Body of pancreas (tissue), 4 donors: ENCODE measurements at regions not wholly inside any gene's neighbourhood (a gene's known extent, or its start where the extent isn't known, plus 50 kb on each side); places are given as distances from the start of the nearest gene placed in this dataset.

Experiments used
- ATAC-seq: fragments of 150-250 bp; one replicate; pipeline ENCODE4 v1.9.1; 2016
- DNase-seq, 4 donors: peaks; one replicate each; pipeline ENCODE4 v3.0.0-alpha.2; 2019
- H3K27ac ChIP-seq, 4 donors: fragments of 200-600 bp; sonication (generic); 1 replicate in 3 of 4; 2 replicates in 1 of 4; pipeline versions ENCODE4 v1.5.1 to v1.6.1; 2016 to 2019; ENCODE audit warnings: mild to moderate bottlenecking in 1 of 4, mixed read lengths in 1 of 4, moderate library complexity in 1 of 4
- H3K27me3 ChIP-seq, 2 donors: fragments of 200-600 bp; sonication (generic); one replicate each; pipeline ENCODE4 v1.6.0; 2016; ENCODE audit warnings: mild to moderate bottlenecking in 1 of 2
- H3K36me3 ChIP-seq, 2 donors: fragments of 200-600 bp; sonication (generic); replicated peaks in 1 of 2; 2 replicates each; pipeline ENCODE4 v1.5.1; 2016; ENCODE audit warnings: low read depth in 2 of 2; ENCODE audit not compliant: insufficient read depth in 1 of 2
- H3K4me1 ChIP-seq: fragments of 200-600 bp; sonication (generic); one replicate; pipeline ENCODE4 v1.6.0; 2016
- H3K4me3 ChIP-seq, 2 donors: fragments of 200-600 bp; sonication (generic); 1 replicate in 1 of 2; 2 replicates in 1 of 2; pipeline ENCODE4 v1.5.1; 2016 to 2019
- H3K9me3 ChIP-seq, 3 donors: fragments of 200-600 bp; sonication (generic); 1 replicate in 2 of 3; 2 replicates in 1 of 3; pipeline ENCODE4 v1.5.1; 2016
- CTCF ChIP-seq, 7 experiments: fragments of 450-650 bp in 4 of 7; fragments of 200-600 bp in 3 of 7; sonication (generic) in 3 of 7; IDR thresholded peaks; one replicate each; pipeline ENCODE4 v1.5.1; 2016 to 2019; ENCODE audit warnings: antibody characterized with exemption in 7 of 7
- POLR2A ChIP-seq, 3 donors: fragments of 450-650 bp; IDR thresholded peaks; one replicate each; pipeline ENCODE4 v1.6.1; 2016; ENCODE audit warnings: antibody characterized with exemption in 3 of 3, mild to moderate bottlenecking in 2 of 3
- WGBS, 2 donors: methylation state at CpG; one replicate each; pipeline ENCODE4 v1.1.5; 2017; 5-methylcytosine and 5-hydroxymethylcytosine counted together
- intact Hi-C: fragments of 100-400 bp; cut with DNase I; formaldehyde crosslinking; loops from one replicate; pipeline ENCODE4 v1.15.1; 2023

GRCh38 chr5:125411071-125411743 is 664.8 kb upstream of the ZNF608 start:
- Histone ChIP-seq H3K4me1 (peaks cover 56% of the 10 kb centered on the region), H3K4me3 (no peak overlapping the region), H3K27me3 (no peaks in the 10 kb centered on the region), H3K36me3 (no peaks in the 10 kb centered on the region), H3K27ac (peak overlapping the region in 3 of 4 donors; percentile 58 to 82 (median 65)), H3K9me3 (no peaks in the 10 kb centered on the region)
- DNase-seq (peak; percentile 43 to 45 (median 44)), ATAC-seq (peak; percentile 51)
- WGBS, 2 donors: 27 to 31% methylated on average over 4 of the region's 4 CpGs
- TF ChIP-seq CTCF (IDR thresholded peaks at IDR 0.05) (no peak), POLR2A (IDR thresholded peaks at IDR 0.05) (no peak)
- intact Hi-C loops: no loop called here

GRCh38 chr5:125411744-125412560 is 665.5 kb upstream of the ZNF608 start:
- ATAC-seq: no peak
- WGBS, 2 donors: 62 to 68% methylated on average over 16 of the region's 16 CpGs
- TF ChIP-seq CTCF (IDR thresholded peaks at IDR 0.05): no peak
- TF ChIP-seq POLR2A (IDR thresholded peaks at IDR 0.05): no peak
- Histone ChIP-seq H3K36me3 (no peaks in the 10 kb centered on the region), H3K4me1 (peaks cover 56% of the 10 kb centered on the region), H3K27me3 (no peaks in the 10 kb centered on the region), H3K27ac (peak overlapping the region in 3 of 4 donors; percentile 58 to 82 (median 65)), H3K4me3 (no peak overlapping the region), H3K9me3 (no peaks in the 10 kb centered on the region)
- intact Hi-C loops: no loop called here
- peak in 1 of 4 donors; percentile 25 for DNase-seq

- peak in 1 of 3 donors; percentile 31 for TF ChIP-seq POLR2A (IDR thresholded peaks at IDR 0.05)
- TF ChIP-seq CTCF (IDR thresholded peaks at IDR 0.05): peak in 6 of 7 experiments; percentile 10 to 52 (median 36)
- WGBS, 2 donors: 31 to 38% methylated on average over 14 of the region's 14 CpGs
- intact Hi-C loops: no loop called here
- peak; percentile 74 to 87 (median 82) for DNase-seq
- Histone ChIP-seq H3K36me3 (no peaks in the 10 kb centered on the region), H3K4me3 (no peak overlapping the region), H3K27me3 (no peaks in the 10 kb centered on the region), H3K9me3 (no peaks in the 10 kb centered on the region), H3K4me1 (peaks cover 56% of the 10 kb centered on the region), H3K27ac (peak overlapping the region; percentile 7 to 82 (median 62))
- ATAC-seq: peak; percentile 72
Observed at GRCh38 chr5:125412561-125413495, 666.4 kb upstream of the ZNF608 start.

GRCh38 chr5:125413496-125414274 is 667.2 kb upstream of the ZNF608 start:
- ATAC-seq: no peak
- H3K27ac ChIP-seq: no peak overlapping the region
- intact Hi-C loops: no loop called here

More at GRCh38 chr5:125413496-125414274, 667.2 kb upstream of the ZNF608 start:
- no peak for TF ChIP-seq CTCF (IDR thresholded peaks at IDR 0.05)
- no peak for TF ChIP-seq POLR2A (IDR thresholded peaks at IDR 0.05)
- Histone ChIP-seq H3K9me3 (no peaks in the 10 kb centered on the region), H3K4me1 (peaks cover 51% of the 10 kb centered on the region), H3K36me3 (no peaks in the 10 kb centered on the region), H3K27me3 (no peaks in the 10 kb centered on the region), H3K4me3 (no peak overlapping the region)
- DNase-seq: no peak
- 75 to 87% methylated on average over 3 of the region's 3 CpGs for WGBS, 2 donors
